ENCODE measurements at regions not wholly inside any gene's neighbourhood (a gene's known extent, or its start where the extent isn't known, plus 50 kb on each side); places are given as distances from the start of the nearest gene placed in this dataset.

DNA sequence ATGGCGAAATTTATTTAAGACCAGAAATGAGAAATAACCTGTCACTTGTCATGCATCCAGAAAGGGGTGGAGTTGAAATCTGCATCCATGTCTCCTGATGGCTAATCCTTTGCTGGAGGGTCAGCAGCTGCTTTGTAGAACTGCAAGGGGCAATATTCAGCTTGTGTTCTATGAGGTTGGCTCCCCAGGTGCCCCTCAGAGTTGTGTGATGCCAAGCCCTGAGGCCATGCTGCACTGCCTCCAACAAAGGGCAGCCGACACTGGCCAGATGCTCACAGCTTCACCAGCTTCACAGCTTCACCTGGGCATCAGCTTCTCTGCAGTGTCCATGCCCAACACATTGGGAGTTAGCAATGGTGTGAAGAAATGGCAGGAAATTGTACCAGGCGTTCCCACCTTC lies 64.0 kb upstream of the TMEM72 start:
- TF ChIP-seq EZH2 (IDR thresholded peaks at IDR 0.05; ENCODE audit: insufficient read depth, poor library complexity, severe bottlenecking) (no peak), EZH2phosphoT487 (IDR thresholded peaks at IDR 0.05; ENCODE audit: insufficient read depth, low read depth) (no peak)
